ELR (cell line): ENCODE measurements at regions not wholly inside any gene's neighbourhood (a gene's known extent, or its start where the extent isn't known, plus 50 kb on each side); places are given as distances from the start of the nearest gene placed in this dataset.

Experiments used
- DNase-seq: peaks from one replicate; pipeline ENCODE4 v3.0.0-alpha.2; 2015; ENCODE audit warnings: low read depth

GRCh38 chr18:69216321-69216720 is 184.4 kb upstream of the DOK6 start:
- DNase-seq = no peak

- DNase-seq = no peak
These were observed 183.3 kb upstream of the DOK6 start for GRCh38 chr18:69217196-69218000.

DNA sequence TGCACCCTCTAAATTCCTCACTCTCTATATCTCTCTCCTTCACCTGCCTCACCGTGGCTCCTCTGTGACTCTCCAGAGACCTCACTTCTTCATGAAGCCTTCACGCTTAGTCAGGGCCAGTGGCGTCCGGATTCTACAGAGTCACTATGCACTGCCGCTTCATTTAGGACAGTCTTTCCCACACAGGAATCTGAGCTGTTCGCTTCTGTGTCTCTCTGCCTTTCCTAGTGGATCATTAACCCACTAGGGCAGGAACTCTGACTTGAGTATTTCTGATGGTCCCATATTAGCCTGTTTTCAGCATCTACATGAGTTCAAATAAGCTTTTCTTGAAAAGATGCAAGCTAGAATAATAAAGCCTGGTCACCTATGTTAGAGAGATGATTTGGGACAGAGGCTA is 180.2 kb upstream of the DOK6 start:
- no peak for DNase-seq

- no peak for DNase-seq
These were observed 178.6 kb upstream of the DOK6 start for GRCh38 chr18:69222089-69222488.

- no peak for DNase-seq
These were observed 173.7 kb upstream of the DOK6 start for GRCh38 chr18:69226971-69227370.

DNA sequence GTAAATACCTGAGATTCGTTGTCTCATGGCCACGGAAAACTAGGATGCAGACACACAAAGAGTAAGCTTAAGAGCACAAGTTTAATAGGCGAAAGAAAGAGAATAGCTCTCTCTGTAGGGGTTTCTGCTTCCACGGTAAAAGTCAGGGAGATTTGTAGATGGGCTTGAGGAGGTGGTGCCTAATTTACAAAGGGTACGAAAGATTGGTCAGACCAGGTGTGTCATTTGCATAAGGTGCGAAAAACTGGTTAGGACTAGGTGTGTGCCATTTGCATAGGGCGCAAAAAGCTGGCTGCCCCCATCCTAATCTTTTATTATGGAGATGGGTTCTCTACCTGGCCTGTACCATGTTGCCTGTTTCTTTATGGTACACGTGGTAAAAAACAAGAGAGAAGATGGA is 170.5 kb upstream of the DOK6 start:
- DNase-seq = no peak

- DNase-seq = no peak
These were observed 167.1 kb upstream of the DOK6 start for GRCh38 chr18:69233465-69234054.

GRCh38 chr18:69239849-69240674 is 160.6 kb upstream of the DOK6 start:
- DNase-seq = no peak

DNA sequence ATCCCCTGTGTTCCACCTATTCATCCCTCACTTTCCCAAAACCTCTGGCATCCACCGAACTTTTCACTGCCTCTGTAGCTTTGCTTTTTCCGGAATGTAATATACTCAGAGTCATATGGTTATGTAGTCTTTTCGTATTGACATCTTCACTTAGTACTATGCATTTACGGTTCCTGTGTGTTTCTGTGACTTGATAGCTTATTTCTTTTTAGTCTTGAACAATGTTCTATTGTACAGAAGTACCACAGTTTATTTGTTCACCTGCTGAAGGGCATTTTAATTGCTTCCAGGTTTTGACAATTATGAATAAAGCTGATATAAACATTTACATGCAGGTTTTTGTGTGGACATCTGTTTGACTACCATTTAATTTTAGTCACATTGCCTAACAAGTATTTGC is 154.7 kb upstream of the DOK6 start:
- no peak for DNase-seq

DNA sequence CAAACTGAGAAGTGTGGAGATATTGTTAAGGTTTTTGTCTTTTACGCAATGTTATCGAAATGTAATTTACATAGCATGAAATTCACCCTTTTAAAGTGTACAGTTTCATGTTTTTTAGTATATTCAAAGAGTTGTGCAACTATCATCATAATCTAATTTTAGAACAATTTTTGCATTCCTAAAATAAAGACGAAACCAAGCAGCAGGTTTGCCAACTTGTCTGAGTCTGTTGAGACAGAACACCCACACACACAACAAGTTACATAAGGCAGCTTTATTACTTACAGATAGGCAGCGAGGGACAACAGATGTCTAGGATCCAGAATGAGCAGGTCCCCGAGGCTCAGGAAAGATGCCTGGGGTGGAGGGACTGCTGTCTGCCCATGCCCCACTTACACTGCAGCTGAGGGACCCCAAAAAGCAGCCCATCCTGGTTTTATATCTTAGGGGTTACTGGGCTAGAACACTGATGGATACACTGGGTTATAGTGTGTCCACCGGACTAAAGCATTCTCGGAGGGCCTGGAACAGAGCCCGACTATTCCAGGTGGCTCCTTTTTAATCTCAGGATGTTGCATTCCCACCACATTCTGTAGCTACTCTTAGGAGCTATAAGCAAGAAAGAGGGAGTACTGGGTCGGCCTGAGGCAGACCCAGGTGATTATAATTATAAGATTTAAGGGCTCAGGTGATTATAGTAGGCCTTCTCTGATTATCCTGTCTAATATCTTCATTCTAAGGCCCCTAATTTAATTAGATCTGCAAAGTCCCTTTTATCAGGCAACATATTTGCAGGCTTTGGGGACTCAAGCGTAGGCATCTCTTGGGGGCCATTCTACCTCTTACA is 150.2 kb upstream of the DOK6 start:
- no peak for DNase-seq

GRCh38 chr18:69257861-69258458 is 142.7 kb upstream of the DOK6 start:
- peak; percentile 37 for DNase-seq

GRCh38 chr18:69259282-69259681 is 141.4 kb upstream of the DOK6 start:
- DNase-seq = no peak

- no peak for DNase-seq
These were observed 139.3 kb upstream of the DOK6 start for GRCh38 chr18:69261406-69261805.

DNA sequence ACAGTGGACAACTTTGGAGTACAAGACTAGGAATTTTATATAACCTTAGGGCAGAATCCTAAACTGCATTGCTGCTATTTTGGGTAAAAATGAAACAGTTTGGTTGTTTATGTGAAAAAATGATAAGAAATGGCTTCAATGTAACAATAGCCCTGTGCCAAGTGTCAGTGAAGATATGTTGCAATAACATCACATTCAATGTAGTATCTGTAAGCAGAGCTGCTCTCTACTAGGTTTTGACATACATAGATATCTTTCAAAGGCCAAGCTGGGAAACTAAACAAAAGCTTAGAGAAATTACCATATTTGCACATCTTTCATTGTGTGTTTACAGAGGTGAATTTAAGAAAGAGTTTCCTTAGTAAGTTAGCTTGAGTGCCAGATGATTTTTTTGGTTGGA is 135.0 kb upstream of the DOK6 start:
- DNase-seq = no peak

DNA sequence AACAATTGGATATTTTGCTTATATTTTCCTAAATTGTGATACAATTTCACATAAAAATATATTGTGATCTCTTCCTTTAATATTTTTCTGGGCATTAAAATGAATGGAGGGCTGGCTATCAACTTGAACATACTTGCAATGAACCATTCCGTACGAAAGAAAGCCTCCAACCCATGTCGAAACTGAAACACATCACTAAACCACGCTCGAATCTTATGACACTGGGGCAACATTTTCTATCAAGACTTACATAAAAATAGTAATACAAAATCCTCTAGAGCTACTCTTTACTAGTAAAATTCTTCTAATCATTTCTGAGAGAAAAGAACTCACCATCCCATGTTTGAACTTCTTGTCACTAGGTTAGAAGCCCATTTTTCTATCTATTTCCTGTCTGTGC is 132.8 kb upstream of the DOK6 start:
- no peak for DNase-seq

DNA sequence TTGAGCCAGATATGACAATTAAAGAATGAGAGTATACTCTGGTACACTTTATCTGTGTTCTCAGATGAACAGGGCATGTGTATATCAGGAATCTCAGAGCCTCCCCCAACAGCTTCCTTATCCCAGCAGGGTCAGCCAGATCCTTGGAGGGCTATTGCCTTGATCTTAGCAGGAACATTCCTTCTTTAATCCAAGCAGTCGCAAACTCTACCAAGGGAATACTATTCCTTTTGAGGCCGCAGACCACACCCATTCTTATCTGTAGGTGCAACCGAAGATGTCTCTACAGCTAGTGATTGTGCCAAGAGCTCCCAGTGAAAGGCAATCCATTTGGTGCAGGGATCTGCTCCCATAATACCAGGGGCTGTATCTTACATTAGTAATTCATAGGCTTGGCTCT is 118.3 kb upstream of the DOK6 start:
- no peak for DNase-seq

GRCh38 chr18:69291044-69291443 is 109.6 kb upstream of the DOK6 start:
- DNase-seq = no peak

DNA sequence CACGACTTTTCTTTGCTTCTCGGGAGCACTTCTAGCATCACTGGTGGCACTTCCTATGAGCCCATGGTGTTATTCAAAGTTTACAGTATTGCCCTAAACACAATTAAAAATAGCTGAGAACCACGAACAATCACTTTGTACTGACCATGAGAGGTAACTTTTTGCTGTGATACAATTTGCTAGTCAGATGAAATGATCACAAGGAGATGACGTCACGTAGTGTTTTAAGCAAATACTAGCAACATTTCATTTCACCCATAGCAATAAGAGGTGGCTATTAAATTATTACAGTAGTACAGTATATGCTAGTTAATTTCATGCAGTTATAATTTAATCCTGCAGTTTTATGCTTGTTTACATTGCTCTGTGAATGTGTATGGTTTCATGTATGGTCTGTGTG is 108.9 kb upstream of the DOK6 start:
- no peak for DNase-seq

- no peak for DNase-seq
These were observed 100.5 kb upstream of the DOK6 start for GRCh38 chr18:69300185-69300584.

DNA sequence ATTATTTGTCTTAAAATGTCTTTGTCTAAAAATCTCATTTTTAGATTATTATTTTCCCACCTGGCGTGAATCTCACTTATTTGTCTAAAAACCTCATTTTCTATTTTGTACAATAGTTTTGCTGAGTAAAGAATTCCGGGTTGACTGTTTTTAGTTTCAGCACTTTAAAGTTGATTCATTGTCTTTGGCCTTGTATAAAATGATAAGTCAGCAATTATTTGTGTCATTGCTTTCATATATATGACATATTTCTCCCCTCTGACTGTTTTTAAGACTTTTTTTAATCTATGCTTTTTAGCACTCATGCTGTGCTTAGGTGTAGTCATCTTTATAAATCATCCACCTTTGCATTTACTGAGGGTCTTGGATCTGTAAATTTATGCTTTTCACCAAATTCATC is 92.1 kb upstream of the DOK6 start:
- DNase-seq = no peak

GRCh38 chr18:69326094-69326493 is 74.6 kb upstream of the DOK6 start:
- no peak for DNase-seq

- DNase-seq = no peak
These were observed 72.6 kb upstream of the DOK6 start for GRCh38 chr18:69328086-69328485.
